Lower lobe of right lung (tissue), 2 donors: ENCODE measurements at regions not wholly inside any gene's neighbourhood (a gene's known extent, or its start where the extent isn't known, plus 50 kb on each side); places are given as distances from the start of the nearest gene placed in this dataset.

Experiments
- ATAC-seq, 2 donors: fragments of 200-7000 bp; cut with Tn5 transposase; one replicate each; pipeline ENCODE4 v1.9.1; 2020 to 2022; ENCODE audit warnings: mild to moderate bottlenecking in 2 of 2, moderate library complexity in 2 of 2
- DNase-seq: peaks from one replicate; pipeline ENCODE4 v3.0.0-alpha.2; 2020
- H3K27ac ChIP-seq: fragments of 200-600 bp; one replicate; pipeline ENCODE4 v1.8.0; 2022
- H3K27me3 ChIP-seq: fragments of 200-600 bp; one replicate; pipeline ENCODE4 v1.8.0; 2022; ENCODE audit warnings: low read depth
- H3K36me3 ChIP-seq: fragments of 200-600 bp; one replicate; pipeline ENCODE4 v1.8.0; 2022; ENCODE audit warnings: mild to moderate bottlenecking
- H3K4me1 ChIP-seq: fragments of 200-600 bp; one replicate; pipeline ENCODE4 v1.8.0; 2022
- H3K4me3 ChIP-seq: fragments of 200-600 bp; one replicate; pipeline ENCODE4 v1.8.0; 2022; ENCODE audit warnings: mild to moderate bottlenecking
- H3K9me3 ChIP-seq: fragments of 200-600 bp; one replicate; pipeline ENCODE4 v1.8.0; 2022
- intact Hi-C: fragments of 100-400 bp; cut with DNase I; formaldehyde crosslinking; loops from one replicate; pipeline ENCODE4 v1.11.0; 2022
- TF ChIP-seq, protein P1 (sequence below): fragments of 200-600 bp; IDR thresholded peaks from one replicate; pipeline ENCODE4 v1.8.0; 2022; ENCODE audit warnings: antibody characterized with exemption, mild to moderate bottlenecking
- donor health status: DM: no; HTN: yes; CAD: no; lungs with severe emphysema.

DNA sequence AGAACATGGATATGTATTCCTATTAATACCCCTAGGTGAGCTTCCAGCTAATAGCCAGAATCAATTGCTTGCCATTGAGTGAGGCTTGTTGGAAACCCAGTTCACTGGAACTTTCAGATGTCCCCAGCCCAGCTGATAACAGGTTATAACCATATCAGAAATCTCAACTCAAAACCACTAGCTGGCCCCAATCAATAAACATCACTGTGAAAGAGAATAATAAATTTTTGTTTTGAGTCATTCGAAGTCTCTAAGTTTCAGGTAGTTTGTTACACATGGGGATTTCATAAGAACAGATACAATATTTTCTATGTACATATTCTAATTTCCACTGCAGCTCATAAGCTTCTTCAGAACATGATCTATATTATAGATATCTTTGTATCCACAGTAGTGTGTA, 162.9 kb upstream of the SNX7 start:
- DNase-seq (no peak), ATAC-seq (no peak)
- TF ChIP-seq, protein P1, sequence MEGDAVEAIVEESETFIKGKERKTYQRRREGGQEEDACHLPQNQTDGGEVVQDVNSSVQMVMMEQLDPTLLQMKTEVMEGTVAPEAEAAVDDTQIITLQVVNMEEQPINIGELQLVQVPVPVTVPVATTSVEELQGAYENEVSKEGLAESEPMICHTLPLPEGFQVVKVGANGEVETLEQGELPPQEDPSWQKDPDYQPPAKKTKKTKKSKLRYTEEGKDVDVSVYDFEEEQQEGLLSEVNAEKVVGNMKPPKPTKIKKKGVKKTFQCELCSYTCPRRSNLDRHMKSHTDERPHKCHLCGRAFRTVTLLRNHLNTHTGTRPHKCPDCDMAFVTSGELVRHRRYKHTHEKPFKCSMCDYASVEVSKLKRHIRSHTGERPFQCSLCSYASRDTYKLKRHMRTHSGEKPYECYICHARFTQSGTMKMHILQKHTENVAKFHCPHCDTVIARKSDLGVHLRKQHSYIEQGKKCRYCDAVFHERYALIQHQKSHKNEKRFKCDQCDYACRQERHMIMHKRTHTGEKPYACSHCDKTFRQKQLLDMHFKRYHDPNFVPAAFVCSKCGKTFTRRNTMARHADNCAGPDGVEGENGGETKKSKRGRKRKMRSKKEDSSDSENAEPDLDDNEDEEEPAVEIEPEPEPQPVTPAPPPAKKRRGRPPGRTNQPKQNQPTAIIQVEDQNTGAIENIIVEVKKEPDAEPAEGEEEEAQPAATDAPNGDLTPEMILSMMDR = no peak
- Histone ChIP-seq H3K27me3 (no peaks in the 10 kb centered on the region), H3K9me3 (no peaks in the 10 kb centered on the region), H3K27ac (no peak overlapping the region), H3K4me1 (no peaks in the 10 kb centered on the region), H3K36me3 (no peaks in the 10 kb centered on the region), H3K4me3 (no peak overlapping the region)
- intact Hi-C loops = no loop called here

DNA sequence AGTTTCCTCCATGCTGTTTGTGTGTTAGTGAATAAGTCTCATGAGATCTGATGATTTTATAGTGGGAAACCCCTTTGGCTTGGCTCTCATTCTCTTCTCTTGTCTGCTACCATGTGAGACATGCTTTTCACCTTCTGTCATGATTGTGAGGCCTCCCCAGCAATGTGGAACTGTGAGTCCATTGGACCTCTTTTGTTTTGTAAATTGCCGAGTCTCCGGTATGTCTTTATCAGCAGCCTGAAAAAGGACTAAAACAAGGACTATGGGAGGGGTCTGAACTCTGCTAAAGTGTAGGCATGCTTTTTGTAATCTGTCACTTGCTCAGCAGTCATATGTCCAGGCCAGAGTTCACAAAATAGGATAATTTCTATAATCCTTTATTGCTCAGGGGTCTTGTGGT, 164.0 kb upstream of the SNX7 start:
- intact Hi-C loops = no loop called here

GRCh38 chr1:98496256-98496995, 165.1 kb upstream of the SNX7 start:
- no peaks in the 10 kb centered on the region for H3K36me3 ChIP-seq
- intact Hi-C loops = no loop called here

More for the DNA sequence above, 164.0 kb upstream of the SNX7 start:
- Histone ChIP-seq H3K4me3 (no peak overlapping the region), H3K4me1 (no peaks in the 10 kb centered on the region), H3K36me3 (no peaks in the 10 kb centered on the region), H3K9me3 (no peaks in the 10 kb centered on the region), H3K27ac (no peak overlapping the region), H3K27me3 (no peaks in the 10 kb centered on the region)
- DNase-seq (no peak), ATAC-seq (no peak)
- TF ChIP-seq, protein P1 = no peak

GRCh38 chr1:98493469-98493868, 168.1 kb upstream of the SNX7 start:
- H3K4me1 ChIP-seq = no peaks in the 10 kb centered on the region
- no peaks in the 10 kb centered on the region for H3K9me3 ChIP-seq
- H3K36me3 ChIP-seq = no peaks in the 10 kb centered on the region
- intact Hi-C loops = no loop called here
- DNase-seq (no peak), ATAC-seq (no peak)
- H3K4me3 ChIP-seq = no peak overlapping the region
- H3K27me3 ChIP-seq = no peaks in the 10 kb centered on the region
- TF ChIP-seq, protein P1 = no peak
- no peak overlapping the region for H3K27ac ChIP-seq

More at GRCh38 chr1:98496256-98496995, 165.1 kb upstream of the SNX7 start:
- no peaks in the 10 kb centered on the region for H3K27me3 ChIP-seq
- ATAC-seq (no peak), DNase-seq (no peak)
- no peak overlapping the region for H3K4me3 ChIP-seq
- no peaks in the 10 kb centered on the region for H3K9me3 ChIP-seq
- TF ChIP-seq, protein P1 = no peak
- H3K4me1 ChIP-seq = no peaks in the 10 kb centered on the region
- no peak overlapping the region for H3K27ac ChIP-seq

GRCh38 chr1:98490099-98490498, 171.4 kb upstream of the SNX7 start:
- no peak overlapping the region for H3K4me3 ChIP-seq
- intact Hi-C loops = no loop called here
- H3K36me3 ChIP-seq = no peaks in the 10 kb centered on the region
- TF ChIP-seq, protein P1 = no peak
- H3K4me1 ChIP-seq = no peaks in the 10 kb centered on the region
- DNase-seq = no peak
- H3K27me3 ChIP-seq = no peaks in the 10 kb centered on the region
- no peak for ATAC-seq
- no peak overlapping the region for H3K27ac ChIP-seq
- H3K9me3 ChIP-seq = no peaks in the 10 kb centered on the region
